HG03175 (cell line): ENCODE measurements at regions not wholly inside any gene's neighbourhood (a gene's known extent, or its start where the extent isn't known, plus 50 kb on each side); places are given as distances from the start of the nearest gene placed in this dataset.
"Not testable (repeated sequence)": the region's sequence is repeated elsewhere in the genome, so short reads cannot be mapped to it uniquely, and the experiment has no call there.

Experiments
- ATAC-seq: cut with Tn5 transposase; IDR thresholded peaks from one replicate; pipeline ENCODE4 v1.9.1; 2021; ENCODE audit warnings: mild to moderate bottlenecking, moderate library complexity; ENCODE audit not compliant: unreplicated experiment

DNA sequence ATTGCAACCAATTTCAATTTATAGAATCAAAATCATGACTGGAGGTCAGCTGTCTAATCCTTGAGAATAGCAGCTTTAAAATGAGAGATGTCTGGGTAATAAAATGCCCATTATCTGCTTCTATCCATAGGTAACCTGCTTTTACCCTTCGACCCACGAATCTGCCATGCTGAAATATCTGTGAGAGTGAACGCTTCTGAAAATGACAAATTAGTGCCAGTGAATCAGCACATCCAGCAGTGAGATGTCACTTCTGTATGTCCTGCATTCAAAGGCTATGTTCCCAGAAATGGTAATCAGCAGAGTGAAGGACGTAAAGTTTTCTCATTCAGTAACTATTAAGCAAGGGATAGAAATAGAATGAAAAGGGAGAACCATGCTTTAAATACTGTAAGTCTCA lies 532.4 kb upstream of the ITGA1 start:
- no peak for ATAC-seq

DNA sequence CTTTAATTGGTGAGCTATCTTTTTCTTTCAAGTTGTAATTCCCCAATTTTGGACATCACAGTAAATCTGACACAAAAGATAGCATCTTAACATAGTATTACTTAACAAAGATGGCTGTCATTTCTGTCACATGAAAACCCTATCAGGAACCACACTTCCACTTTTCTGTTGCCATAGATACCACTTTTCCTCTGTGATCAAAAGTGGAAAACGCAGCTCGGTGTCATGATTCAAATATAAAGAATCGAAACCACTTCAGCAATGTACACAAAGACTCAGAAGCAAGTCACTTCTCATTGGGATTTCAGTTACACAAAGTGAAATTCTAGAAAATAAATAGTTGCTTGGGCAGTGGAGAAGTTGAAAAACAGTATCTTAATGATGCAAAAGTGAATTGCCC lies 524.9 kb upstream of the ITGA1 start:
- no peak for ATAC-seq

DNA sequence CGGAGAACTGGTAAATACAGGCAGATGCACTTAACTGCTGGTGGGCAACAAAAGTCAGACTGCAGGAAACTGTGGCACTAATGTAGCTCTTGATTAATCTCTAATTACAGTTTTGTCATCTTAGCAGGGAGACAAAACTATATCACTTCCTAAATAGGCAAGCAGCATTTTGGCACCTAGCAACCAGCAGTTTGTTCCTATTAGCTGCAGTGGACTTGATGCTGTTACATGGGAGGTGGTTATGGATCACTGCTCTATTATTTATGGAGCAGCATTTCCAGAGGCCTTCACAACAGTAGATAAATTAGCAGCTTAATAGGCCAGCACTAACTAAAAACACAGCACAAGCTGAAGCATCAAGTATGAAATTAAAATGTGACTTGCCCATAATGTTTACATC lies 518.3 kb upstream of the ITGA1 start:
- ATAC-seq = no peak

DNA sequence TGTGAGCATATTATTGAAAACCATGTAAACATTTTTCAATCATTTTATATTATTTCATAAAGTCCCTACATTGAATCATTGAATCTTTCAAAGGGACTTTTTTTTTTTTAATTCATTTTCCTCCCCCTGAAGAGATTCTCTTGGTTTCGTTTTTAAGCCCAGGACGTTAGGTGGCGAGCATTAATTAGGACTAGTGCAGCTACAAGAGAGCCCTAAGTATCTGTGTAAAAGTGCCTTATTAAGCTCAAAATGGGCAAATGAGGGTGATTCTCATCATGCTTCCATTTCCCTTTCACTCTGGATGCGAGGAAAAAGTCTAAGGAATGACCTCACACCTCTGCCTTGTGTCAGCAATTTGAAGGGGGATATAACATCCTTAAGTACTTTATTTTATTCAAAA lies 517.9 kb upstream of the ITGA1 start:
- ATAC-seq = no peak

DNA sequence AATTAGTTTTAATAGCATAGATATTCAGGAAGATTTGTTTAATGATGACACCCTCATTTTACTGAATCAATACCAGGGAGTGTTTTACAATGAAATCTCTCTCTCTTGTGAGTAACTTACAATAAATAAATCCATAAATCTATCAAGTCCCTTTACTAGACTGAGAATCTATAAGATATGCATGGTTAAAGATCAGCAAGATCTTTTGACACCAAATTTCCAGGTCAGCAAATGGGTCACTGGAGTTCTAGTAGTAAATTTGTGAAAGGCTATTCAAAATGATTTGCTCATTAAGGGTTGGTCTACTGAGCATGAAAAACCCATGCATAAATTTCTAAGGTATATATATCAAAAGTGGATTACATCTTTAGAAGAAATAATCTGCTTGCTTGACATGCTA lies 512.1 kb upstream of the ITGA1 start:
- ATAC-seq = no peak

DNA sequence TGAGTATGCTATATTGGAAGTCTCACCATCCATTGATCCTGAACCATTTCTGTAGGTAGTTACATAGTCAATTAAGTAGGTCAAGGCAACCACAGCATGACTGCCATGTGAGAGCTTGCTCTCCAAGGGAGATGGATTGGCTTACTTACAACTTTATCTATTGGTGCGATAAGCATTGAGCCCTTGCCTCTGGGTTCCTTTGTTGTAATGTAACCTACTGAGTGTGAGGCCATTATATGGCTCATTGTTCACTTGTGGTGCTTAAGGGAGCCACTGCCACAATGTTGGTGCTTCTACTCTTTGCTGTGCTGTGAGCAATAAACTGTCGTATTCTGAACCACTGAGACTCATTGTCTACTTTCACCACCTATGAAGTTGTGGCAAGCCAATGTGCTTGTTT lies 510.6 kb upstream of the ITGA1 start:
- ATAC-seq = no peak

DNA sequence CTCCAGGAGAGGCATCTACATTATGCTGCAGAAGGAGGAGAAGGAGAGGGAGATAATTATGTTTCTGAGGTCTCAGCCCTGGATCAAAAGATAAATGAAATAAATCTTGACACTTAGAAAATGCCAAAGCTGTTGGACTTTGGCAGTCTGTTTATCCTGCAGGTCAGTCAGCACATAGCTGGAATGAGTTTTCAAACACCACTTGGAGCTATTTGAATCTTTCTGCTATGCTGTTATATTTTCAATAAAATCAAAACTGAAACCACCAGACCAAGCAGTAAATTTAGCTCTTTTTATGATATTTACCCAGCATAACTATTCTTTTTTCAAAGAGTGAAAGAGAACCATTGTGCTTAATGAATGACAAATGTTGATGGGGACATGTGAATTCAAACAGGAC lies 505.1 kb upstream of the ITGA1 start:
- ATAC-seq = no peak

DNA sequence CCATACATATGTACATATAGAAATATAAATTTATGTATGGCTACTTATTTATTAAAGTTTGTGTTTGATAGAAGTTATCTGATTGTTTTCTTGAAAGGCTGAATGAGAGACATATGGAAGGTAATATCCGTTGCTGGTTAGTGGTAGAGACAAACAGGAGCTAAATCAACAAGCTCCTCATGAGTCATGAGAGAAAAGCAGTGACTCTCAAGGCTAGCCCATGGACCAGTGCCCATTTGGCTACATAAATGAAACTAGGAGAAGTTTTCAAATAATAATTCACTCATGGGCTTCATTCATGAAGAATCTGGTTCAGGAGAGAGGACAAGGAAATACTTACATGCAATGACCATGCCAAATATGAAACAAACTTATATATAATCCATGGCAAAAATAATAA lies 504.5 kb upstream of the ITGA1 start:
- ATAC-seq = no peak

DNA sequence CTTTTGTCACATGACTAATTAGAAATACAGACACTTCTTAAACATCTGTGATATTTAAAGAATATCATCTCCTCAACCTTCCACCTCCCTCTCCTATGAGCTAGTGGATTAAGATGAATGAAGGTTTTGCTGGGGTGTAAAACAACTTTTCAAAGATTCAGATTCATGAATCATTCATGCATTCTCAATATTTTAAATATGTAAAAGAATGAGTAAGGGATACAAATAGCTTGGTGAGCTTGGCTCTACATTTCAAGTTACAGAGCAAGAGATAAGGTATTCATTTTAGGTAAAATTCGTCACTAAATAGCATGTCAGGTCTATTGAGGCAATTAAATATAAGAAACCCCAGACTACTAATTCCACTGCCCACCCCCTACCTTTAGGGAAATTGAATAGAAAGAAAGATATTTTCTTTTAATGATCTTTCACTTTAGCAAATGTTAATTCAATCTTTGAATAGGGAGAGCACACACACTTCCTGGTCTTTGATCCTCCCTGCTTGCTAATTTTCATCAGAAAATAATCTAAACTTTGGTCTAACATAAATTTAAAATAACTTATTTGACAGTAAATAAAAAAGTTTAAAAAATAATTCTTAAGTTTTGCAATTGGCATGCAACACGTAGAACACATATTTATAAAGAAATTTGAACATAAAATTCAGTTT lies 486.9 kb upstream of the ITGA1 start:
- no peak for ATAC-seq

DNA sequence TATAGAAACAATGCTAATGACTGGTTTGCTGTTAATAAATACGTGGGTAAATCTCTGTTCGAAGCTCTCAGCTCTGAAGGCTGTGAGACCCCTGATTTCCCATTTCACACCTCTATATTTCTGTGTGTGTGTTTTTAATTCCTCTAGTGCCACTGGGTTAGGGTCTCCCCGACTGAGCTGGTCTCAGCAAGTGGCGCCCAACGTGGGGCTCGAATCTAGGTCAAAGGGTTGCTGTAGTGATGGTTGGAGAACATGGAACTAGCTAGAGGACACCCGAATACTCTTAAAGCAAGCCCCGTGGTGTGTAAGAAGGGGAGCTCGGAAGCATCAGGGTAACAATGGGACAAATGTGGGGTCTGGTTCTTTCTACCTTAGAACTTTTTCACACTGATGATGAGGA lies 482.9 kb upstream of the ITGA1 start:
- not testable (repeated sequence) for ATAC-seq

DNA sequence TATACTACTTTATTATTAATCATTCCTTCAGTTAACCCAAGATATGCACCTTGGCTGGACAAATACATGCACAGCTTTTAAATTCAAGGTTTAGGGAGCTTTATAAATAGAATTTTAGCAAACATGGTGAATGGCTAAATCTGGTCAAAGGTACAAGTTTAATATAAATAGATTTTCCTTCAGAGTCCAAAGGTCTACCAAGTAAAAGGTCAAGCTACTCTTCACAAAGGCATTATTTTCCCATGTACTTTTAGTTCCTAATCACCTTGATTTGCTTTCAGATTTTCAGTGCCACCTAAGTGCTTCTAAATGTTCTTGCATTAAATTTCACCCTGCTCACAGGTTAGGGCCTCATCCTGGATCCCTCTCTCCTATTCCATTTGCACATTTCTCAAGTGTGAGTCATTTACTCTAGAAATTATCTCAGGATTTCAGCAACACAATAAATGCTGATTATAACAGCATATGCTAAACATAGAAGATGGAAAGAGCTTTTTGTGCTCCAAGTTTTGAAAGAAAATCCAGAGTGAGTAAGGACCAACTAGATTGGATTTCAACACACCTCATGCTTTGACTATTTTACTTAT lies 459.4 kb upstream of the ITGA1 start:
- ATAC-seq = no peak

DNA sequence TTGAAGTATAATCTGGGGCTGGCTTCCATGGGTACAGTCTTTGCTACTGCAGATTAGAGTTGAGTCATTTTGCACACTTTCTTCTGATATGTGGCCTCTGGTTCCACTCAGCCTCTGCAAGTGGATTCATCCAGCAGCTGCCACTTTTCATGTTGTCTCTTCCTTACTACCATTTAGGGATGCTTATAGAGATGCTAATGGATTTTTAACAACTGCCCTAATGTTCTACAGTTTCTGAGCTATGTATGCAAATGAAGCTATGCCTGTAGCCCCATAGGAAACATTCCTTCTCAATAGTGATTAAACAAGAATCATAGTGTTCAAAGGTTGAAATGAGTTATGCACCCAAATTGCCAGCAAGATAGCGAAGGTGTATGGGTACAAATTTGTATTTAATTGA lies 456.0 kb upstream of the ITGA1 start:
- no peak for ATAC-seq

DNA sequence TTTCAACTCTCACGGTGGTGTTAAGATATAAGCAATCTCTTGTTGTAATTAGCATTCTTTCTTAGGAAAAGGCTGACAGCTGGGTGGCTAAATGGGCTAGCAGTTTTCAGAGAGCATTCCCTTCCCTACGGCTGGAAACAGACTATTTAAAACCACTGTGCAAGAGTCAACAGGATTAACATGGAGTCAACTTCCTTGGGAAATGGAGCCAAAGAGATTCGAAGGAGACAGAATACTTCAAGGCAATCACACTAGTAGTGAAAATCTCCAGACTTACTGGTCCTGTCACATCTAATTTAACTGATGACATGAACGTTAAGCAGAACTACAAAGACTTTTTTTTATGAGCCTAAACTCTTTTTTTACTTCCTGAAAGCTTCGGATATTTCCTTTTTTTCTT lies 453.3 kb upstream of the ITGA1 start:
- no peak for ATAC-seq

DNA sequence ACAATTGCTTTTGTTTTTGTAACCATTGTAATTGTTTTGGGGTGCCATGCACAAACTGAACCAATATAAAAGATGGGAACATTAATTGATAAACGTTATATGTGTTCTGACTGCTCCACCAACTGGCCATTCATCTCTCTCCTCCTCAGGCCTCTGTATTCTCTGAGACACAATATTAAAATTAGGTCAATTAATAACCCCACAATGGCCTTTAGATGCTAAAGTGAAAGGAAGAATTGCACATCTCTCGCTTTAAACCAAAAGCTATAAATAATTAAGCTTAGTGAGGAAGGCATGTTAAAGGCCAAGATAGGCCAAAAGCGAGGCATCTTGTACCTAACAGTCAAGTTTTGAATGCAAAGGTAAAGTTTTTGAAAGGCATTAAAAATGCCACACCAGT lies 448.4 kb upstream of the ITGA1 start:
- ATAC-seq = no peak

DNA sequence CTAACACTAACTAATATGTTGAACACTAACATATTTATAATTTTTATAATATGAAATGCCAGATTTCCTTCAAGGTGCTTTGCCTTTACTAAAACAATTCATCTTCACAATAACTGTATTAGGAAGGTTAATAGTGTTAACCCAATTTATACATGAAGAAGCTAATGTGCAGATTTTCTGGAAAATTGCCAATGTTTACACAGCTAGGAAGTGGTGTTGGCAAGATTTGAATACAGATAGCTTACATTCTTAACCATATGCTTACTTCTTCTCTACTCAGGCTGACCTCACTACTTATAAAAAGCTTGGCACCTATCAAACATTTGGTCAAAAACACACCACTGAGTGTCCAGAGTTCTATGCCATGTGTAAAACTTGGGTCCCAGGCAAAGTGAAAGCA lies 445.4 kb upstream of the ITGA1 start:
- ATAC-seq = no peak

DNA sequence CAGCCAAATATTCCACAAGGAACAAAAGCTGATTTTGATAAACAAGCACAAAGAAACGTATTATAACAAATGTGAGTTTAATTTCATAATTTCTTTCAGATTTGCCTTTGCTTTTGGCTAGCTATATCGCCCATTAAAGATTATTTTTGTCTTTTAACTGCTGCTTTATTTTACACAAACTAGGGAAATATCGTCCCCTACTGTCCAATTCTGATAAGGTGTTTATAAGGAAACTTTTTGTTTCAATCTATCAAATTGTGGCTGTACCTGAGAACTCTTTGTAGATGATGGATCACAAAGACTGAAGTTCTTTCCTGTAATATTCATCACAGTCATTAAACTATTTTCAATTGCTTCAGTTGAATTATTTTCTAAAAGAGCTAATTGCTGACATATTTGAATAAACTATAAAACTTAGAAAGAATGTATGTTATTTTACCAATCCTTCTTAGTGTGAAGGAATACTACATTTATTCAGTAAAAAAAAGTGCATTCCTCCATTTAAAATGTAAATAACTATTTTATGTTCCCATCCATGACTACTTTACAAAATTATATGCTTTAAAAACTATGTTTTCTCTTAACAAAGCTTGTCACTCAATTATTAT lies 431.3 kb upstream of the ITGA1 start:
- ATAC-seq = no peak

DNA sequence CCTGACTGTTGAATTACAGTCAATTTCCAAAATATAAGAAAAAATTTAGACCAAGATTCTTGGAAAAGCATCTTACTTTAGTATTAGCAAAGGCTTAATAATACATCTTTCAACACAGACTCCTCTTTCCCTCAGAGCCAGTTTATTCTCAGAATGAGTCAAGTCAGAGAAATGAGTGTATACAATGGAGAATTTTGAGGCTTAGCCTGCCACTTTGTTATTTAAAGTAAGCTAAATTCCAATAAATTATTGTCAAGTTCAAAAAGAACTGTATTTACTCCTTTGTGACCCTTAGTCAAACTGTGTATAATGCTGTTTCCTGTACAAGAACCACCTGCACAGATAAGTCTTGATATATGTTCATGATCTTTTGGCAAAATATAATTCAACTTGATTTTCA lies 428.5 kb upstream of the ITGA1 start:
- ATAC-seq = no peak

DNA sequence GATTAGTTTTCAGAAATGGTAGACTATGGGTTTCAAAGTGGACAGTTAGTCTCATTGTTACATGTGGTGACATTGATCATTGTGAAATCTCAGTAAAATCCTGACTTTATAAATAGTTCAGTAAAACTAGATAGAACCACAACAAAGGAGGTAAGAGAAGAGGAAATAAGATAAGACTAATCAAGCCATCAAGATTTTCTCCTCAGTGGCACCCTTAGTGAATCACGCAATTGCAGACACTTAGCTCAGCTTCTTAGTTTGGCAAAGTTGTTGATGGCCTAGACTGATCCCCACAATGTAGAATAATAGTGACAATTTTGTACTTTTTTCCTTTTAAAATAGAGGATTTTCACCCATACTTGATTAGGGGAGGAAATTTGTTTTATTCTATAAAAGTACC lies 426.7 kb upstream of the ITGA1 start:
- no peak for ATAC-seq

DNA sequence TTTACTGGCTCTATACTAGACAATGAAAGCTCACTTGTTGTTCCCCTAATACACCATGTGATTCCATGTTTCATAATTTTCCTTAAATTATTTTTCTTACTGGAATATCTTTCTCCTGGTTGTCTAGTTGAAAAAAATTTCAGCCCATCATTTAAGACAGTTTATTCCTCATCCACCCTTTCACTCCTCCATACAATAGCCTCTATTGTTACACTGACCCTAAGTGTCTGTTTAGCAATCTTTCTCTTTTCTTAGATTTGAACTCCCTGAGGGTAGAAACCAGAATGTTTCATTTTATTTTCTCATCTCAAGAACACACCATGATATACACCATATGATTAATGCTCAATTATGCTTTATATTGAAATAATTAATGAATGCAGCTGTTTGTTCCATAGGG lies 413.4 kb upstream of the ITGA1 start:
- no peak for ATAC-seq

DNA sequence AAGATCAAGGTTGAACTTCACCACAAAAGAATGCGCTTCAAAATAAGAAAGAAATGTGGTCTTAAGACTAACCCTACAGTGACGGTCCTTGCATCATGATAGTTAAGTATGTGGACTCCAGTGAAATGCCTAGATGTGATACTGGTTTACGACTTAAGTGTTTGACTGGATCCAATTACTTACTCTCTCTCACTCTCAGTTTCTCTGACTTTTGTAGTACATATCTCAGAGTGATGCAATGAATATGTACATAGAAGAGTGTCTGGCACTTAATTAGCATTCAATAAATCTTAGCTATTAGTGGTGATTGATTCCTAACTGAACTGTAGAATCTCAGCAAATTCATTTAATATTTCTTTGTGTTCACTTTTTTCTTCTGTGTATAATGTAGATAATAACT lies 411.7 kb upstream of the ITGA1 start:
- ATAC-seq = no peak

DNA sequence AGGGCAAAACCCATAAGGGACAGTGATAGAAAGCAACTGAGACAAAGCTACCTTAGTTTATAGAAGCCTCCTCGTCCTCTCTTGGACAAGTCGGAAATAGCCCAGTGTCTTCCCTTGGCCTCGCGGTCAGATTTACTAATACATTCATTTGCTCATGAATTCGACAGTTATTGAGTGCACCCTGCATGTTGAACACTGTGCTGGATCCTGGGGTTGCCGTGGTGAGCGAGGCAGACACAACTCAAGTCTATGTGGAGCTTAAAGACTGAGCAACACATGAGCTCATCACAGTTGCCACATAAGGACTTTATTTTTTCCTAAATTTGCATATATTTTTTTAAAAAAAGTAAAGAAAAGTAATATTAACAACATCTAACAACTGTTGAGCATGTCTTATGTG lies 411.1 kb upstream of the ITGA1 start:
- ATAC-seq = no peak

DNA sequence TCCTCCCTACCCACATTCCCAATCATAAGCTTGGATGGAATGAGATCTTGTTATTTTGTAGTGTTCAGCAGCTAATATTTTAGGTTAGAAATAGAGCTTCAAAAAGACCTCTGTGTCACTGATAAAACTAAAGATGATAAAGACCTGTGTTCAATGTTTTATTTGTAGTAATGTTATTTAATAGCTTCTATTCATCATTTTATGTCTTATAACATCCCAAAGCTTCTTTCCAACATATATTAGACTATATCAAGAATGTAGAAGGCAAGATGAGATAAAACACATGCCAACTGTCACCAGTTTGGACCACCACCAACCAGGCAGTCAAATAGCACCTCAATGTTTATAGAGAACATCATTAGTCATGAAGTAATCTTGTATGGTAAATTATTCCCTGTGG lies 409.5 kb upstream of the ITGA1 start:
- ATAC-seq = no peak

DNA sequence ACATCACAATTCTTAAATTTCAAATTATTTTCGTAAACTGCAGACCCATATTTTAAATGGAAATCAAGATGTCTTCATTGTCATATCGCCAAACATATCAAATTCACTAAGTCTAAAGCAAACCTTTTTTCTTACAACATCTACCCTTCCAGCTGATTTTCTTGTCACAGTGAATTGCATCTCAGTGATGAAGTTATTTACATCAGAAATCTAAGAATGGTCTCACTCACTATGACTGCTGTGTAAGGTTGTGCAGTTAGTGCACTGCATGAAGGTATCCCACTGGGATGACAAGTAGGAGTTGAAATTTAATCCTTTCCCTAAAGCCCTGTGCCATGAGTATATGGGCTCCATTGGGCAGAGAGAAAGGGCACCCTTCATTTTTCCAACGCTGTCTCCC lies 399.4 kb upstream of the ITGA1 start:
- ATAC-seq = no peak
